Prostate gland (tissue), 2 donors: ENCODE measurements at regions not wholly inside any gene's neighbourhood (a gene's known extent, or its start where the extent isn't known, plus 50 kb on each side); places are given as distances from the start of the nearest gene placed in this dataset.

Experiments used
- DNase-seq: peaks from one replicate; pipeline ENCODE4 v3.0.0-alpha.2; 2019; ENCODE audit warnings: low spot score
- H3K27ac ChIP-seq, 2 donors: fragments of 200-600 bp; sonication (generic); 2 replicates each; pipeline ENCODE4 v1.5.1; 2017 to 2019
- H3K27me3 ChIP-seq: fragments of 200-600 bp; sonication (generic); replicated peaks from 2 replicates; pipeline ENCODE4 v1.5.1; 2019; ENCODE audit not compliant: insufficient read depth
- H3K36me3 ChIP-seq, 2 donors: fragments of 200-600 bp; sonication (generic); 1 replicate in 1 of 2; 2 replicates in 1 of 2; pipeline versions ENCODE4 v1.5.1 to v1.8.1; 2017 to 2019
- H3K4me1 ChIP-seq: fragments of 200-600 bp; sonication (generic); replicated peaks from 2 replicates; pipeline ENCODE4 v1.5.1; 2019
- H3K4me3 ChIP-seq, 2 donors: fragments of 200-600 bp; sonication (generic); 2 replicates each; pipeline ENCODE4 v1.5.1; 2017 to 2019
- H3K9me3 ChIP-seq: fragments of 200-600 bp; sonication (generic); 2 replicates; pipeline ENCODE4 v1.5.1; 2017
- POLR2A ChIP-seq: fragments of 450-650 bp; IDR thresholded peaks from one replicate; pipeline ENCODE4 v1.6.1; 2016; ENCODE audit warnings: antibody characterized with exemption, mild to moderate bottlenecking
- POLR2AphosphoS5 ChIP-seq: sonication (generic); formaldehyde crosslinking; IDR thresholded peaks from one replicate; pipeline ENCODE4 v1.6.1; 2017; ENCODE audit warnings: antibody characterized with exemption
- WGBS: methylation state at CpG from one replicate; pipeline ENCODE4 v1.1.5; 2018; 5-methylcytosine and 5-hydroxymethylcytosine counted together
- intact Hi-C: fragments of 100-400 bp; cut with DNase I; formaldehyde crosslinking; loops from one replicate; pipeline ENCODE4 v1.14.2; 2022
- TF ChIP-seq, protein P1 (sequence below), 4 experiments: fragments of 200-600 bp in 2 of 4; fragments of 450-650 bp in 2 of 4; sonication (generic) in 2 of 4; IDR thresholded peaks; 1 replicate in 3 of 4; 2 replicates in 1 of 4; pipeline ENCODE4 v1.5.1; 2016 to 2019; ENCODE audit warnings: antibody characterized with exemption in 4 of 4, mild to moderate bottlenecking in 2 of 4, moderate library complexity in 2 of 4

DNA sequence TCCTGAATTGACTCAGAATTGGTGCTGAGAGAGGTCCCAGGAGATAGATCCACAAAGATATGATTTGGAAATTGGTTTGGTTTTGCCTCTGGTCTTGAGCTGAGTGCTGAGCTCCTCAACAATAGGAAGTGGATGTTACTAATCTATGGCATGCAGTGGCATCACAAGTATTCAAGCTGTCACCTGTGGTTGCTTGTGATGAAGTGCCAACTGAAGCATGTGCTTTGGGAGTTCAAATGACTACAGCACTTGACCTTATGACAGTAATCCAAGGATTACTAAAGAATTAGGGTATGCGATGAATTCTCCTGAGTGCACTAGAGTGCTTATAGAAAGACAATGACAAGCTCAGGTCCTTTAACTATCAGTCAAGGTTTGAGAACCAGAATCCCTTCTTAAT, 406.2 kb downstream of the NOVA1 start:
- Histone ChIP-seq H3K36me3 (no peaks in the 10 kb centered on the region), H3K4me3 (no peak overlapping the region), H3K4me1 (no peaks in the 10 kb centered on the region), H3K27ac (no peak overlapping the region), H3K9me3 (no peaks in the 10 kb centered on the region), H3K27me3 (no peaks in the 10 kb centered on the region)
- intact Hi-C loops: no loop called here
- 89% methylated on average over 1 of the region's 1 CpG for WGBS
- no peak for DNase-seq
- TF ChIP-seq, protein P1, sequence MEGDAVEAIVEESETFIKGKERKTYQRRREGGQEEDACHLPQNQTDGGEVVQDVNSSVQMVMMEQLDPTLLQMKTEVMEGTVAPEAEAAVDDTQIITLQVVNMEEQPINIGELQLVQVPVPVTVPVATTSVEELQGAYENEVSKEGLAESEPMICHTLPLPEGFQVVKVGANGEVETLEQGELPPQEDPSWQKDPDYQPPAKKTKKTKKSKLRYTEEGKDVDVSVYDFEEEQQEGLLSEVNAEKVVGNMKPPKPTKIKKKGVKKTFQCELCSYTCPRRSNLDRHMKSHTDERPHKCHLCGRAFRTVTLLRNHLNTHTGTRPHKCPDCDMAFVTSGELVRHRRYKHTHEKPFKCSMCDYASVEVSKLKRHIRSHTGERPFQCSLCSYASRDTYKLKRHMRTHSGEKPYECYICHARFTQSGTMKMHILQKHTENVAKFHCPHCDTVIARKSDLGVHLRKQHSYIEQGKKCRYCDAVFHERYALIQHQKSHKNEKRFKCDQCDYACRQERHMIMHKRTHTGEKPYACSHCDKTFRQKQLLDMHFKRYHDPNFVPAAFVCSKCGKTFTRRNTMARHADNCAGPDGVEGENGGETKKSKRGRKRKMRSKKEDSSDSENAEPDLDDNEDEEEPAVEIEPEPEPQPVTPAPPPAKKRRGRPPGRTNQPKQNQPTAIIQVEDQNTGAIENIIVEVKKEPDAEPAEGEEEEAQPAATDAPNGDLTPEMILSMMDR (IDR thresholded peaks at IDR 0.05): no peak
- TF ChIP-seq POLR2A: no peak
- no peak for TF ChIP-seq POLR2AphosphoS5

DNA sequence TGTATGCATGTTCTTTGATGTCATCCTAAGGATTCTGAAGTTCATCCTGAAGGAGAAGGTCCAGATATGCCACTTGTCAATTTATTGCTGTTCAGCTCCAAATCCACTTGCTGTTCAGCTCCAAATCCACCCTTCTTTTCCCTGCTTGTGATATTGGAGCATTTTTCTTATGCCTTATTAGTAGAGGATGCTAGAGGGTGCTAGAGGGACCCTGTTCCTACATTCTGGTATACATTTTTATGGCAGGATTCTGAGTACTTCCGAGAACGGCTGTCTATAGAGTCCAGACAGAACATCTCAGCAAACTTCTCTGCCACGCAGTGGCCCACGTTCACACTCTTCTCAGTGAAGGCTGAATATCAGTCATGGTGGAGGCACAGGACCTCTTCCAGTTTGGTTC, 406.7 kb downstream of the NOVA1 start:
- no peak for DNase-seq

DNA sequence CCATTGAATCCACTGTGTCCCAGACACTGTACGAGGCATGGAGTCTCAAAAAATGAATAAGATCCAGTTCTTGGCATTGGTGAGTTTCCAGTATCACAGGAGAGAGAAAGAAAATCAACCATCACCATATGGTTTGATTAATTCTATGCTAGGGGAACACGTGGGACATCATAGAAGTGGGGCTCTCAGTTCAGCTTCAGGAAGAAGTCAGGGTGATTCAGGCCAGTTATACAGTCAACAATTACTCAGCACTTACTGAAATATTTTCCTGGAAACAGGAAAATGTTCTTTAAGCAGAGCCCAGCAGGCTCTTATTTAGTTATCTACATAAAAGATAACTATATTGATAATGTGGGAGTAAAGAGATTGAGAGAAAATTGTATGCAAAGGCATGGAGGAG, 407.2 kb downstream of the NOVA1 start:
- intact Hi-C loops: no loop called here
- Histone ChIP-seq H3K9me3 (no peaks in the 10 kb centered on the region), H3K27ac (no peak overlapping the region), H3K4me3 (no peak overlapping the region), H3K27me3 (no peaks in the 10 kb centered on the region), H3K4me1 (no peaks in the 10 kb centered on the region), H3K36me3 (no peaks in the 10 kb centered on the region)
- 73% methylated on average over 2 of the region's 2 CpGs for WGBS
- TF ChIP-seq POLR2AphosphoS5: no peak
- no peak for TF ChIP-seq POLR2A
- TF ChIP-seq, protein P1 (IDR thresholded peaks at IDR 0.05): no peak
- DNase-seq: no peak

More for the DNA sequence above, 406.7 kb downstream of the NOVA1 start:
- Histone ChIP-seq H3K27ac (no peak overlapping the region), H3K9me3 (no peaks in the 10 kb centered on the region), H3K4me3 (no peak overlapping the region), H3K27me3 (no peaks in the 10 kb centered on the region), H3K36me3 (no peaks in the 10 kb centered on the region), H3K4me1 (no peaks in the 10 kb centered on the region)
- intact Hi-C loops: no loop called here
- TF ChIP-seq, protein P1 (IDR thresholded peaks at IDR 0.05): no peak
- TF ChIP-seq POLR2A: no peak
- no peak for TF ChIP-seq POLR2AphosphoS5
- WGBS: 76% methylated on average over 4 of the region's 4 CpGs

DNA sequence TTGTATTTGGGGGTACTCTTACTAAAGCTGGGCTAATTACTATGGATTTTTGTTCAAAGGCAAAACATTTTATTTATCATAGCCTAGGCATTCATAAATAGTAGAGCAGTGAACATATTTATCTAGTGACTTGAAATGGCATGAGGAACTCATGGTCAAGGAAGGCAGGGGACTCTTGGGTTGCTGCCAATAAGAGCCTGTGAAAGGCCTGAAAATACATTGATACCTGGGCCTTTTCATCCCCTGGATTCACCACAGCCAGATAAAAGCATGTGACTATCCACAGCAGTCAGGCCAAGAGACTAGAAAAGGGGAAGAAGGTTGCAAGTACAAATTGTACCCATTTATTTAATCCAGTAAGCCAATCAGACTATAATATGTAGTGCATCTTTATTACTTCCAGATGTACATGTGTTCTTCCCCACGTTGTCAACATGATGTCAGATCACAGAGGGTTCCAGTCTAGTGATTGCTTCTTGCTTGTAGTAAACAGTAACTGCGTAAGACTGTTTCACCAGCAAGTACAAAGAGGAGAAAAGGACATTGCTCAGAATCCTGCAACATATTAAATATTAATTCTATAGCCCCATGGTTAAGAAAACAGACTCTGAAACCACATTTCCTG, 409.7 kb downstream of the NOVA1 start:
- 59% methylated on average over 2 of the region's 2 CpGs for WGBS
- DNase-seq: no peak
- intact Hi-C loops: no loop called here
- TF ChIP-seq, protein P1 (IDR thresholded peaks at IDR 0.05): no peak
- no peak for TF ChIP-seq POLR2AphosphoS5
- TF ChIP-seq POLR2A: no peak
- Histone ChIP-seq H3K27me3 (no peaks in the 10 kb centered on the region), H3K4me1 (no peaks in the 10 kb centered on the region), H3K36me3 (no peaks in the 10 kb centered on the region), H3K4me3 (no peak overlapping the region), H3K27ac (no peak overlapping the region), H3K9me3 (no peaks in the 10 kb centered on the region)

DNA sequence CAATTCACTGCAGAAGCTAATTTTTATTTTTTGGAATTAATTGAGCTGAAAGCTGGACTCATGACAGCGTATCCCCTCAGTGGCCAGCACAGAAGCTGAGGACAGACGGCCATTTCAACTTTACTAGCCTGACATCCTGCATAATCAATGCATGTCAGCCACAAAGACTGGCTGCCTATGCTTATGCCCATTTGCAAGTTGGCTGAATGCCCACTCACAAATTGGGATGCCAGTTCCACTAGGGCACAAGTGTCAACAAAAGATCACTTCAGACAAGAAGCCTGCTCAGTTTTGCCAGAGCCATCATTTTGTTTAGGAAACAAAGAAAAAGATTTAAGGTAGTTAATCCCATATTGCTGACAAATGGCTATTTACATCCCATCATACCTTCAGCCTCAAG, 417.6 kb downstream of the NOVA1 start:
- H3K4me3 ChIP-seq: no peak overlapping the region
- TF ChIP-seq, protein P1 (IDR thresholded peaks at IDR 0.05): no peak
- TF ChIP-seq POLR2AphosphoS5 (no peak), POLR2A (no peak)
- no peaks in the 10 kb centered on the region for H3K4me1 ChIP-seq
- WGBS: 63% methylated on average over 2 of the region's 2 CpGs
- no peaks in the 10 kb centered on the region for H3K9me3 ChIP-seq
- intact Hi-C loops: no loop called here
- H3K27ac ChIP-seq: no peak overlapping the region
- no peak for DNase-seq
- no peaks in the 10 kb centered on the region for H3K27me3 ChIP-seq
- no peaks in the 10 kb centered on the region for H3K36me3 ChIP-seq
